HG02884 (cell line): ENCODE measurements at regions not wholly inside any gene's neighbourhood (a gene's known extent, or its start where the extent isn't known, plus 50 kb on each side); places are given as distances from the start of the nearest gene placed in this dataset.

Experiments used
- ATAC-seq: cut with Tn5 transposase; IDR thresholded peaks from one replicate; pipeline ENCODE4 v1.9.1; 2021; ENCODE audit warnings: mild to moderate bottlenecking, moderate library complexity; ENCODE audit not compliant: unreplicated experiment

DNA sequence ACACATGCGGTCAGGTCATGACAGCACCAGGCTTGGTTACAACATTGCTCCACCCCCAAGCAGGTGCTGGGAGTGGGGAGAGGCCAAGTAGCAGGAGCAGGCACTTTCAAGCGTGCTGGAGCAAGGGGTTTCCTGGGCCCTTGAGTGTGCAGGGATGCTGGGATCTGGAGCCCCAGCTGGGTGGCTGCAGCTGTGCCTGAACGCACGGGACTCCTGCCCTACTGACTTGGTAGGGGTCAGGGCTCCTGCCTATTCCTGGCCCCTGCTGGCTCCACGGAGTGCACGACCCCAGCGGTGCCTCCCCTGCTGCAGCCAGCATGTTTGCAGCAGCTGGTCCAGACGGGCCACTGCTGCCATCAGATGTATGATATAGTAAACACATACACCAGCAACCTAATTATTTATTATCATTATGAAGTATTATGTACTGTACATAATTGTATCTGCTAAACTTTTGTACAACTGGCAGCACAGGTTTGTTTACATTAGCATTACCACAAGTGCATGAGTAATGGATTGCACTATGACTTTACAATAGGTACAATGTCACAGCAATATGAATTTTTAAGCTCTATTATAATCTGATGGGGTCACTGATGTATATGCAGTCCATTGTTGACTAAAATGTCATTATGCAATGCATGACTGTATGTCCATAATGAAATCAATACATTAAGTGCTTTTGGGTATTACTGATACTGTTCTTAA, 620.6 kb downstream of the RAPGEF2 start:
- no peak for ATAC-seq

DNA sequence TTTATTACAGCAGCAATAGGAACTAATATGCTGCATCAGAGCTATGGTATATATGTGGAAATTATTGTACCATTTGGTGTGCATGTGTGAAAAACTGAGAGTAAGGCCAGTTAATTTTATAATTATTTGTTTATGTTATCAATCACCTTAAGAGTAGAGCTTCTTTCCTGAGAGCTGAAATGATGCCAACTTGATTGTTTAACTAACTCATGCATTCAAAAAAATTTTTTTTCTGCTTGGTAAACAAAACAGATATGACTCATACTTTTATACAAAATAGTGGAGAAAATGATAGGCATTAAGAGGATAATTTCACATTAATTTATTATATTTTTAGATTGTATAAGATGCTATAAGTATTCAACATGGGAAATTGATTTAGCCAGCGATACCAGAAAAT, 622.7 kb downstream of the RAPGEF2 start:
- ATAC-seq, result no peak

GRCh38 chr4:159735281-159736207, 632.7 kb downstream of the RAPGEF2 start:
- ATAC-seq, result no peak

GRCh38 chr4:159736411-159736810, 633.5 kb downstream of the RAPGEF2 start:
- ATAC-seq, result no peak

- no peak for ATAC-seq
Measured at GRCh38 chr4:159743971-159744370, 641.1 kb downstream of the RAPGEF2 start.

- no peak for ATAC-seq
Measured at GRCh38 chr4:159747983-159748382, 645.1 kb downstream of the RAPGEF2 start.

- no peak for ATAC-seq
Measured at GRCh38 chr4:159748834-159749444, 646.1 kb downstream of the RAPGEF2 start.

GRCh38 chr4:159757499-159757898, 654.6 kb downstream of the RAPGEF2 start:
- ATAC-seq, result no peak

GRCh38 chr4:159758061-159758460, 655.2 kb downstream of the RAPGEF2 start:
- ATAC-seq, result no peak

- no peak for ATAC-seq
Measured at GRCh38 chr4:159762672-159763071, 659.8 kb downstream of the RAPGEF2 start.

- peak; percentile 90 for ATAC-seq
Measured at GRCh38 chr4:159764343-159764952, 661.6 kb downstream of the RAPGEF2 start.

- ATAC-seq, result no peak
Measured at GRCh38 chr4:159765382-159765781, 662.5 kb downstream of the RAPGEF2 start.

DNA sequence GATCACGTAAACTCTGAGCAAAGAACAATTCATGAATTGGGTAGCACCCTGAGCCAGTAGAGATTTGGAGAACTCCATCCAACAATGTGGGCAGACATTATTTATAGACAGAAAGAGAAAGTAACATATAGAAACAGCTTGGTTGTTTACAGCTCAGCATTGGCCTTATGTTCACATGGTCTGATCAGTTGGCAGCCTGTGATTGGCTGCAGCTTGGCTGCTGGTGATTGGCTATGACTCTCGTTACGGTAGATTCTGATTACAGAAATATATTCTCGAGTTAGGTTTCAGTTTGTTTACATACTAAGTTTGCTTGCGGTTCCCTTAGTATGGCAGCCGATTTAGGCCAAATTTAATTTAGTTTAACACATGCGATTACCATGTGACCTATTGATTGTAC, 663.4 kb downstream of the RAPGEF2 start:
- ATAC-seq, result no peak

DNA sequence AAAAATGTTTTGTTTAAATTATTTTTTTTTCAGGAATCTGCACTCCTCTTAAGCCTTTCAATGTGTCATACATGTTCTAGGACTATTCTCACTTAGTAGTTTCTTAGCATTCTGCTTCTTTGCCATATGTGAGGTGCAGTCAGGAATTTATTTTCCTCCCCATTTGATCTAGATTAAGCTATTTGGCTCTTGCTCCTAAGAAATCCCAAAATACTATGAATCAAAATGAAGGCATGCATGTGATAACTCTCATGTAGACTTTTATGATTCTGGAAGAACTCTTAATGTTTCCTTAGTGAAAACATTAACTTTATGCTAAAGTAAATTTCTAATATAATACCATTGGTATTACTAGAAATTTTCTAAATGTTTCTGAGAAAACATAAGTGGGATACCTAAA, 664.5 kb downstream of the RAPGEF2 start:
- no peak for ATAC-seq

DNA sequence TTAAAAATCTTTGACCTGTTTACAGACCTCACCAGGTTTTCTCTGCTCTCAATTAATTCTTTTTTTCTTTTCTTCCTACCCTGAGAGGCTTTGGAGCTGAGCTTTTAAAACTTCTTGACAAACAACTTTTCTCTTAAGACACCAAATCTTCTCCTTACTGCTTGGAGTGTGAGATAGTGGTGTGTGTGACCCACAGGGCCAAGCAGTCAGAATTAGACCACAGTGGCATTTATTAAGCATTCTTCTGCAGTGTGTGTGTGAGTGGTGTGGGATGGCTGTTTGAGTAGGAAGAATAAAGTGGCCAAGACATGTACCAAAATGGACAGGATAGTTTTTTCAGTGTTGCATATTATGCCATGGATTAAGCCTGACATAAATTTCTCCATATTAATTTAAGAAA, 665.1 kb downstream of the RAPGEF2 start:
- no peak for ATAC-seq

DNA sequence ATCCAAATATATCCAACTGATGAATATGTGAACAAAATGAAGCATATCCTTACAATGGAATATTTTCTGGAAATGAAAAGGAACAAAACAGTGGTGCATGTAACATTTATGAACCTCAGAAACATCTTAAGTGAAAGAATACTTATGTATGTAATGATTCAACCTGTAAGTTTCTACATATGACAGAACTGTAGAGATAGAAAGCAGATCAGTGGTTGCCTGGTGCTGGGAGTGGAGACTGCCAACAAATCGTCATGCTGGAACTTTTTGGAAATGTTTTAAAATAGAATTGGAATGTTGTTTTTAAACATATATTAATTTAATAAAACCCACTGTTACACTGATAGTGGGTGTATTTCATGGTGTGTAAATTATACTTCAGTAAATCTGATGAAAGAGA, 667.5 kb downstream of the RAPGEF2 start:
- ATAC-seq, result no peak

DNA sequence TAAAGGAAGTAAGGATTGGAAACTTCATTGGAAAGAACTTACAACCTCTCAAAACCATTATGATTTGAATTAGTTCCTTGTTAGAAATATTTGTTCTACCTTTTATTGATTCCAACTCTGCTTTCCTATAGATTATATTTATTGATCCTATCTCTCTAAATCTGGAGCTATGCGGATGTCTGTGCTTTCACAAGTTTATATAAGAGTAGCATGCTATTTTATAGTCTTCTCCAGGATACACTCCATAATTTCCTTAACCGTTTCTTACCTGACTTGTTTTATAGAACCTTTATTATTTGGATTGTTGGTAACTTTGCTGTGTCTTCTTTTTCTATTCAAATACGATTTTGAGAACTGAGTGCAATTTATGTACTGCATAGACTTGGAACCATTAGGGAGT, 668.1 kb downstream of the RAPGEF2 start:
- no peak for ATAC-seq

DNA sequence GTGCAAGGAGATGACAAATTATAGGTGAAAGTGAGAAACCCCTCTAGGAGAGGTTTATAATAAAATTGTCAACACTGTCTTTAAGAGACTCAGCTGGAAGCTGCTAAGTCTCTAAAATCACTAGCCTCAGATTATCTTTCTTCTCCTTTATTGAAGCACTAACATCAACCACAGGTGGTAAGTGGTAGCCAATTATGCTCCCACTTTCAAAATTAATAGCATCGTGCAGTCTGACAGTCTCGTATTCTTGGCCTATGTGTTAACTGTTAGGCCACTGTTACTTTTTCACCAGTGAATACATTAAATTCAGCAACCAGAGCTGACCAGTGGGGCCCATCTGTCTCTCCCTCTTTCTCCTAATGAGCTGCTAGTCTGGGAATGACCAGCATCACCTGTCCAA, 674.1 kb downstream of the RAPGEF2 start:
- no peak for ATAC-seq

- no peak for ATAC-seq
Measured at GRCh38 chr4:159777689-159778088, 674.8 kb downstream of the RAPGEF2 start.

DNA sequence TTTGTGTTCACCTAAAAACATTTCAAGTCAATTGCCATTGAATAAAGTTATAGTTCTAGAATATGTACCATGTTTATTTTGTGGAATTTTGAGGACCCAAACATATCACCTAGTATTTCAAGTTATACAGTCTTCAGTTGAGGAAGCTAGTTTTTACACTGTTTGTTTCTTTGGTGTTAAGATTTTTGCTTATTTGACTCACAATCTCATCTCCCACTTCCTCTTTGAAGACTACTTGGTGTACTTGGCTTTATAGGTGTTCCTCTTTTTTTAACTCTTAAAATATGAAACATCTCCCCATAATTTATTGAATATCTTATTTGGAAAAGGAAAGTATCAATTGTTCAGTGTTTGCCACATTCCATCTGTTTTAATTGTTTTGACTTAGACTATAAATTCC, 675.4 kb downstream of the RAPGEF2 start:
- no peak for ATAC-seq

- no peak for ATAC-seq
Measured at GRCh38 chr4:159779716-159780115, 676.8 kb downstream of the RAPGEF2 start.
